ENCODE measurements at regions not wholly inside any gene's neighbourhood (a gene's known extent, or its start where the extent isn't known, plus 50 kb on each side); places are given as distances from the start of the nearest gene placed in this dataset.

- H3K4me3 ChIP-seq (replicated peaks in 1 of 3; ENCODE audit: insufficient read depth in 1 of 3, low read depth in 1 of 3, low read length in 3 of 3) = no peak overlapping the region
- no peak overlapping the region for H2AFZ ChIP-seq (ENCODE audit: low read depth, low read length)
- no peaks in the 10 kb centered on the region for H3K36me3 ChIP-seq (ENCODE audit: control insufficient read depth in 2 of 2, extremely low read depth in 1 of 2, insufficient read depth in 2 of 2, low read length in 2 of 2)
- no TSS peak for BruUV-seq (replicated peaks)
- no peak overlapping the region for H3K27ac ChIP-seq (ENCODE audit: insufficient read depth, low read depth, low read length)
- FAIRE-seq = no peak
- no peak overlapping the region for H3K4me2 ChIP-seq (ENCODE audit: insufficient read depth, low read length)
- dilution Hi-C loops (cut with MboI; ENCODE audit: extremely low pct_ligation_motif_present, low sequenced_read_pairs) (no loop called here), intact Hi-C loops (cut with micrococcal nuclease) (no loop called here)
- H3K9me3 ChIP-seq (replicated peaks; ENCODE audit: control insufficient read depth, insufficient read depth, low read length) = no peaks in the 10 kb centered on the region
- ChIA-PET CTCF (interaction anchor here (1.0 to 1.4 kb wide), 3 partner anchors 9 to 31 kb away, joined by 3 to 4 read pairs (median 3); no protein-coding TSS in a partner anchor), POLR2A (no interaction called here)
- no peak overlapping the region for H3K9ac ChIP-seq (replicated peaks; ENCODE audit: extremely low read depth, insufficient read depth, low read length)
- no peaks in the 10 kb centered on the region for H3K27me3 ChIP-seq (ENCODE audit: control insufficient read depth in 2 of 2, insufficient read depth in 2 of 2, low read length in 2 of 2)
- H3K4me1 ChIP-seq (ENCODE audit: control insufficient read depth, extremely low read depth, insufficient read depth, low read length) = no peaks in the 10 kb centered on the region
- no peak for DNase-seq (ENCODE audit: low read depth, low spot score)
- TF ChIP-seq POLR2AphosphoS5 (IDR thresholded peaks at IDR 0.05; ENCODE audit: insufficient read depth, low read depth, low read length) = no peak
- no peak for TF ChIP-seq MYC (IDR thresholded peaks at IDR 0.05; ENCODE audit: low read depth, low read length)
- no peak for TF ChIP-seq CTCF (IDR thresholded peaks at IDR 0.05; ENCODE audit: extremely low read depth in 1 of 2, insufficient read depth in 1 of 2, low read depth in 1 of 2, low read length in 2 of 2)
- no peaks in the 10 kb centered on the region for H4K20me1 ChIP-seq (replicated peaks; ENCODE audit: control insufficient read depth, extremely low read depth, insufficient read depth, low read length)
- H3K79me2 ChIP-seq (ENCODE audit: control insufficient read depth, insufficient read depth, low read length) = no peaks in the 10 kb centered on the region
- H3K9me1 ChIP-seq (replicated peaks; ENCODE audit: control insufficient read depth, extremely low read depth, insufficient read depth, low read length) = no peaks in the 10 kb centered on the region
These were observed 152.2 kb upstream of the E2F8 start for GRCh38 chr11:19392847-19393518.

GRCh38 chr11:19392321-19392720, 151.6 kb upstream of the E2F8 start:
- Histone ChIP-seq H4K20me1 (replicated peaks; ENCODE audit: control insufficient read depth, extremely low read depth, insufficient read depth, low read length) (no peaks in the 10 kb centered on the region), H3K9me3 (replicated peaks; ENCODE audit: control insufficient read depth, insufficient read depth, low read length) (no peaks in the 10 kb centered on the region), H3K4me1 (ENCODE audit: control insufficient read depth, extremely low read depth, insufficient read depth, low read length) (no peaks in the 10 kb centered on the region), H3K27ac (ENCODE audit: insufficient read depth, low read depth, low read length) (no peak overlapping the region), H3K9ac (replicated peaks; ENCODE audit: extremely low read depth, insufficient read depth, low read length) (no peak overlapping the region), H3K4me3 (replicated peaks in 1 of 3; ENCODE audit: insufficient read depth in 1 of 3, low read depth in 1 of 3, low read length in 3 of 3) (no peak overlapping the region), H2AFZ (ENCODE audit: low read depth, low read length) (no peak overlapping the region), H3K9me1 (replicated peaks; ENCODE audit: control insufficient read depth, extremely low read depth, insufficient read depth, low read length) (no peaks in the 10 kb centered on the region), H3K4me2 (ENCODE audit: insufficient read depth, low read length) (no peak overlapping the region), H3K79me2 (ENCODE audit: control insufficient read depth, insufficient read depth, low read length) (no peaks in the 10 kb centered on the region), H3K36me3 (ENCODE audit: control insufficient read depth in 2 of 2, extremely low read depth in 1 of 2, insufficient read depth in 2 of 2, low read length in 2 of 2) (no peaks in the 10 kb centered on the region), H3K27me3 (ENCODE audit: control insufficient read depth in 2 of 2, insufficient read depth in 2 of 2, low read length in 2 of 2) (no peaks in the 10 kb centered on the region)
- FAIRE-seq (no peak), DNase-seq (ENCODE audit: low read depth, low spot score) (no peak)
- dilution Hi-C loops (cut with MboI; ENCODE audit: extremely low pct_ligation_motif_present, low sequenced_read_pairs) = no loop called here
- TF ChIP-seq CTCF (IDR thresholded peaks at IDR 0.05; ENCODE audit: extremely low read depth in 1 of 2, insufficient read depth in 1 of 2, low read depth in 1 of 2, low read length in 2 of 2) (no peak), JUN (IDR thresholded peaks at IDR 0.05; ENCODE audit: borderline replicate concordance, insufficient read depth, insufficient read length, low read depth) (no peak), POLR2A (IDR thresholded peaks at IDR 0.05; ENCODE audit: low read depth, low read length) (no peak)
- CTCF ChIA-PET = no interaction called here
- POLR2A ChIA-PET = no interaction called here
- BruUV-seq (replicated peaks) = no TSS peak
- intact Hi-C loops (cut with micrococcal nuclease) = no loop called here

All from endothelial cell of umbilical vein (primary cell).